ENCODE measurements at regions not wholly inside any gene's neighbourhood (a gene's known extent, or its start where the extent isn't known, plus 50 kb on each side); places are given as distances from the start of the nearest gene placed in this dataset.
A peak's percentile ranks its signal among the peaks of the same experiment; 100 is the strongest.
"Not testable (repeated sequence)": the region's sequence is repeated elsewhere in the genome, so short reads cannot be mapped to it uniquely, and the experiment has no call there.

GRCh38 chr3:139095803-139096466, 51.2 kb upstream of the PRR23C start:
- no peak for DNase-seq

- no peak for DNase-seq
Measured at GRCh38 chr3:139096670-139097069, 52.0 kb upstream of the PRR23C start.

- DNase-seq: no peak
Measured at GRCh38 chr3:139098391-139098790, 53.7 kb upstream of the PRR23C start.

GRCh38 chr3:139099968-139100817, 55.5 kb upstream of the PRR23C start:
- DNase-seq: no peak

- DNase-seq: no peak
Measured at GRCh38 chr3:139100821-139101220, 56.1 kb upstream of the PRR23C start.

- no peak for DNase-seq
Measured at GRCh38 chr3:139101396-139101795, 56.7 kb upstream of the PRR23C start.

- DNase-seq: no peak
Measured at GRCh38 chr3:139103484-139103883, 58.8 kb upstream of the PRR23C start.

- no peak for DNase-seq
Measured at GRCh38 chr3:139104062-139104461, 59.4 kb upstream of the PRR23C start.

- DNase-seq: no peak
Measured at GRCh38 chr3:139105154-139105702, 60.5 kb upstream of the PRR23C start.

GRCh38 chr3:139106013-139106932, 61.6 kb upstream of the PRR23C start:
- no peak for DNase-seq

- no peak for DNase-seq
Measured at GRCh38 chr3:139107424-139108252, 62.9 kb upstream of the PRR23C start.

- DNase-seq: no peak
Measured at GRCh38 chr3:139108253-139108969, 63.7 kb upstream of the PRR23C start.

- no peak for DNase-seq
Measured at GRCh38 chr3:139109271-139109670, 64.6 kb upstream of the PRR23C start.

GRCh38 chr3:139110072-139110830, 65.6 kb upstream of the PRR23C start:
- no peak for DNase-seq

GRCh38 chr3:139110929-139111328, 66.2 kb upstream of the PRR23C start:
- not testable (repeated sequence) for DNase-seq

GRCh38 chr3:139111392-139112229, 66.9 kb upstream of the PRR23C start:
- DNase-seq: peak in 5 of 6 experiments; percentile 2 to 27 (median 17)

- DNase-seq: no peak
Measured at GRCh38 chr3:139112230-139112558, 67.5 kb upstream of the PRR23C start.

- peak in 2 of 6 experiments; percentile 12 to 15 for DNase-seq
Measured at GRCh38 chr3:139113231-139113992, 68.7 kb upstream of the PRR23C start.

- DNase-seq: peak in 1 of 6 experiments; percentile 12
Measured at GRCh38 chr3:139113993-139114375, 69.3 kb upstream of the PRR23C start.

All from stimulated activated naive CD4-positive, alpha-beta T cell (primary cell).